ENCODE measurements at regions not wholly inside any gene's neighbourhood (a gene's known extent, or its start where the extent isn't known, plus 50 kb on each side); places are given as distances from the start of the nearest gene placed in this dataset.

DNA sequence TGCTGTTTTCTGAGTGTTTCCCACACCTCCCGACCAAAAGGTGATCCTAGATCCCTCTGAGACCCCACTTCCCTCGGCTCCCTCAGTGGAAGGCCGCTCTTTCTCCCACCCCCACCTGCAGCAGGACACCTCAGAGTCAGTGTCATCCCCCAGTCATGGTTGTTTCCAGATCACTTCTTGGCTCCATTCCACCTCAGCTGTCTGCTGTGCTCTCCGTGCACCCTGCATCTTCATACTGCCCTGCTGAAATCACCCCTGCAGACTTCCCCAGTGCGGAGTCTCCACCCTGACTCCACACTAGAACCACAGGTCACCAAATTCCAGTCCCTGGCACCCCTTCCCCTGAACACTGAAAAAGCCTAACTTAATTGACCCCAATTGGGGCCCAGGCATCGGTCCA is 255.1 kb upstream of the CDYL start:
- peaks cover 31 to 32% of the 10 kb centered on the region in 2 donors for H3K27me3 Mint-ChIP-seq (ENCODE audit: low read depth in 2 of 2)

DNA sequence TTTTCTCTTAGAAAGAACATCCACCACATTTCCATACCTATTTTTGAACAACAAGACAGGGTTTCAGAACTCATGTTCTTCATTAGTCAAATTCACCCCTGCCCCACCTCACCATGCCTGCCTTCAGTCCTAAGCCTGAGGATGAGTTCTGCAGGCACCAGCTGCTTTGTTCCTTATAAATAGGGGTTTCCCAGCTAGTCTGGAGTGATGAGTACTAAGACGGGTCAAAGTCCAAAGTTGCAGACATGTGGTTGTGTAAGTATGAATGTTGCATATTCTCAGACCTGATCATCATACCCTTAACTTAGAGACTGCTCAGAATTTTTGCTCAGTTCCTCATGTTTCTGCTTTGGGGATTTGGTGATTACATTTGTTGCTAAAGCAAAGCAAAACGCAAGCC is 257.7 kb upstream of the CDYL start:
- Histone ChIP-seq H3K9me3 (ENCODE audit: control insufficient read depth, insufficient read depth, low read length) (no peaks in the 10 kb centered on the region), H3K36me3 (ENCODE audit: control insufficient read depth, insufficient read depth, low read length) (no peaks in the 10 kb centered on the region), H3K27me3 (ENCODE audit: control insufficient read depth, insufficient read depth, low read length) (no peaks in the 10 kb centered on the region), H3K4me1 (ENCODE audit: control insufficient read depth, insufficient read depth, low read length) (no peaks in the 10 kb centered on the region), H3K27ac (ENCODE audit: low read length) (no peak overlapping the region), H3K4me3 (ENCODE audit: low read length) (no peak overlapping the region)
- no peak for ATAC-seq
- no peak overlapping the region for H3K4me3 Mint-ChIP-seq
- no CpG with 5 or more reads among the region's 2 CpGs for WGBS (ENCODE audit: insufficient coverage)
- H3K27me3 Mint-ChIP-seq (ENCODE audit: low read depth in 2 of 2) = peaks cover 26 to 39% of the 10 kb centered on the region in 2 donors
- H3K27ac Mint-ChIP-seq = no peak overlapping the region
- intact Hi-C loops (cut with micrococcal nuclease) = no loop called here
- H3K4me1 Mint-ChIP-seq = peaks cover 7 to 8% of the 10 kb centered on the region in 2 donors
- H3K9me3 Mint-ChIP-seq = no peaks in the 10 kb centered on the region
- H3K36me3 Mint-ChIP-seq = no peaks in the 10 kb centered on the region
- no peak for DNase-seq
- TF ChIP-seq, protein P1, sequence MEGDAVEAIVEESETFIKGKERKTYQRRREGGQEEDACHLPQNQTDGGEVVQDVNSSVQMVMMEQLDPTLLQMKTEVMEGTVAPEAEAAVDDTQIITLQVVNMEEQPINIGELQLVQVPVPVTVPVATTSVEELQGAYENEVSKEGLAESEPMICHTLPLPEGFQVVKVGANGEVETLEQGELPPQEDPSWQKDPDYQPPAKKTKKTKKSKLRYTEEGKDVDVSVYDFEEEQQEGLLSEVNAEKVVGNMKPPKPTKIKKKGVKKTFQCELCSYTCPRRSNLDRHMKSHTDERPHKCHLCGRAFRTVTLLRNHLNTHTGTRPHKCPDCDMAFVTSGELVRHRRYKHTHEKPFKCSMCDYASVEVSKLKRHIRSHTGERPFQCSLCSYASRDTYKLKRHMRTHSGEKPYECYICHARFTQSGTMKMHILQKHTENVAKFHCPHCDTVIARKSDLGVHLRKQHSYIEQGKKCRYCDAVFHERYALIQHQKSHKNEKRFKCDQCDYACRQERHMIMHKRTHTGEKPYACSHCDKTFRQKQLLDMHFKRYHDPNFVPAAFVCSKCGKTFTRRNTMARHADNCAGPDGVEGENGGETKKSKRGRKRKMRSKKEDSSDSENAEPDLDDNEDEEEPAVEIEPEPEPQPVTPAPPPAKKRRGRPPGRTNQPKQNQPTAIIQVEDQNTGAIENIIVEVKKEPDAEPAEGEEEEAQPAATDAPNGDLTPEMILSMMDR (IDR thresholded peaks at IDR 0.05) = no peak

More for the DNA sequence above, 255.1 kb upstream of the CDYL start:
- ATAC-seq (no peak), DNase-seq (no peak)
- Histone ChIP-seq H3K4me1 (ENCODE audit: control insufficient read depth, insufficient read depth, low read length) (no peaks in the 10 kb centered on the region), H3K27ac (ENCODE audit: low read length) (no peak overlapping the region), H3K36me3 (ENCODE audit: control insufficient read depth, insufficient read depth, low read length) (no peaks in the 10 kb centered on the region), H3K4me3 (ENCODE audit: low read length) (no peak overlapping the region), H3K9me3 (ENCODE audit: control insufficient read depth, insufficient read depth, low read length) (no peaks in the 10 kb centered on the region), H3K27me3 (ENCODE audit: control insufficient read depth, insufficient read depth, low read length) (no peaks in the 10 kb centered on the region)
- TF ChIP-seq, protein P1 (IDR thresholded peaks at IDR 0.05) = no peak
- H3K36me3 Mint-ChIP-seq = no peaks in the 10 kb centered on the region
- peaks cover 7 to 8% of the 10 kb centered on the region in 2 donors for H3K4me1 Mint-ChIP-seq
- intact Hi-C loops (cut with micrococcal nuclease) = no loop called here
- H3K9me3 Mint-ChIP-seq = no peaks in the 10 kb centered on the region
- no peak overlapping the region for H3K27ac Mint-ChIP-seq
- WGBS (ENCODE audit: insufficient coverage) = 81% methylated on average over 6 of the region's 6 CpGs
- no peak overlapping the region for H3K4me3 Mint-ChIP-seq

DNA sequence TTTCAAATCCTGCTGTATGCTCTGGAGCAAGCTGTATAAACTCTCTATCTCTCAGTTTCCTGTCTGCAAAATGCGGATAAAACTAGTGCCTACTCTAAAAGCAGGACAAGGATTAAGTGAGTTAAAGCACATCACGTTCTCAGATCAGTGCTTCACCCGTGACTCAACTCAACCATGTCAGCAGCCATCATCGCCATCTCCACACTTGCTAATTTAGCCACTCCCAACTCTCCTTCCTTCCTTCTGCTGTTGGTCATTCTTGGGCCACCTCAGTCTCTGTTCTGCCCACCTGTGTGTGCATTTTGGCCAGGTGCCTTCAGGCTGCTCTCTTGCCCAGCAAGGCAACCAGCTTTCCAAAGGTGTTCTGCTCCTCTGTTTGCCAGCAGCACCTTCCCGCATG is 260.0 kb upstream of the CDYL start:
- DNase-seq = no peak
- H3K4me1 ChIP-seq (ENCODE audit: control insufficient read depth, insufficient read depth, low read length) = no peaks in the 10 kb centered on the region
- Mint-ChIP-seq H3K4me3 (no peak overlapping the region), H3K36me3 (no peaks in the 10 kb centered on the region), H3K9me3 (no peaks in the 10 kb centered on the region), H3K27me3 (ENCODE audit: low read depth in 2 of 2) (peaks cover 23 to 46% of the 10 kb centered on the region in 2 donors), H3K4me1 (no peaks in the 10 kb centered on the region), H3K27ac (no peak overlapping the region)
- H3K9me3 ChIP-seq (ENCODE audit: control insufficient read depth, insufficient read depth, low read length) = no peaks in the 10 kb centered on the region
- no peaks in the 10 kb centered on the region for H3K36me3 ChIP-seq (ENCODE audit: control insufficient read depth, insufficient read depth, low read length)
- ATAC-seq = no peak
- 89% methylated on average over 5 of the region's 5 CpGs for WGBS (ENCODE audit: insufficient coverage)
- no peaks in the 10 kb centered on the region for H3K27me3 ChIP-seq (ENCODE audit: control insufficient read depth, insufficient read depth, low read length)
- H3K4me3 ChIP-seq (ENCODE audit: low read length) = no peak overlapping the region
- H3K27ac ChIP-seq (ENCODE audit: low read length) = no peak overlapping the region
- TF ChIP-seq, protein P1 (IDR thresholded peaks at IDR 0.05) = no peak
- intact Hi-C loops (cut with micrococcal nuclease) = no loop called here

DNA sequence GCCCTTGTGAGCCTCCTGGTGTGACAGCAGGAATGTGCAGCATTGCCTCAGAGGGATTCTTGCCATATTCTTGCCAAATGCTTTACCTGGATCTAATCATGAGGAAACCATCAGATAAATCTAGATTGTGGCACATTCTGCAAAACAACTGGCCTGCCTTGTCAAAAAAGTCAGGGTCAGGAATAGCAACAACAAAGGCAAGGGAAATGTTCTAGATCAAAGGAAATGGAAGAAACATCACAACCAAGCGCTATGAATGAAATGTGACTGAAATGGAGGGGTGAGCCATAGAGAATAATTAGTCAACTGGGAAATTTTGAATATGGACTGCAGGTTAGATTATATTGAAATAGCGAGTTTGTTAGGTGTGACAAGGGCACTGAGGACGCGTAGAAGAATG is 262.6 kb upstream of the CDYL start:
- DNase-seq = no peak
- no peaks in the 10 kb centered on the region for H3K9me3 ChIP-seq (ENCODE audit: control insufficient read depth, insufficient read depth, low read length)
- TF ChIP-seq, protein P1 (IDR thresholded peaks at IDR 0.05) = no peak
- no peaks in the 10 kb centered on the region for H3K27me3 ChIP-seq (ENCODE audit: control insufficient read depth, insufficient read depth, low read length)
- H3K27me3 Mint-ChIP-seq (ENCODE audit: low read depth in 2 of 2) = peaks cover 20 to 50% of the 10 kb centered on the region in 2 donors
- intact Hi-C loops (cut with micrococcal nuclease) = no loop called here
- no peak overlapping the region for H3K4me3 Mint-ChIP-seq
- no peak overlapping the region for H3K4me3 ChIP-seq (ENCODE audit: low read length)
- H3K9me3 Mint-ChIP-seq = no peaks in the 10 kb centered on the region
- no peaks in the 10 kb centered on the region for H3K36me3 Mint-ChIP-seq
- no peak overlapping the region for H3K27ac Mint-ChIP-seq
- ATAC-seq = no peak
- WGBS (ENCODE audit: insufficient coverage) = 95% methylated on average over 4 of the region's 4 CpGs
- H3K27ac ChIP-seq (ENCODE audit: low read length) = no peak overlapping the region
- no peaks in the 10 kb centered on the region for H3K36me3 ChIP-seq (ENCODE audit: control insufficient read depth, insufficient read depth, low read length)
- no peaks in the 10 kb centered on the region for H3K4me1 ChIP-seq (ENCODE audit: control insufficient read depth, insufficient read depth, low read length)
- no peaks in the 10 kb centered on the region for H3K4me1 Mint-ChIP-seq
